ENCODE measurements at regions not wholly inside any gene's neighbourhood (a gene's known extent, or its start where the extent isn't known, plus 50 kb on each side); places are given as distances from the start of the nearest gene placed in this dataset.

DNA sequence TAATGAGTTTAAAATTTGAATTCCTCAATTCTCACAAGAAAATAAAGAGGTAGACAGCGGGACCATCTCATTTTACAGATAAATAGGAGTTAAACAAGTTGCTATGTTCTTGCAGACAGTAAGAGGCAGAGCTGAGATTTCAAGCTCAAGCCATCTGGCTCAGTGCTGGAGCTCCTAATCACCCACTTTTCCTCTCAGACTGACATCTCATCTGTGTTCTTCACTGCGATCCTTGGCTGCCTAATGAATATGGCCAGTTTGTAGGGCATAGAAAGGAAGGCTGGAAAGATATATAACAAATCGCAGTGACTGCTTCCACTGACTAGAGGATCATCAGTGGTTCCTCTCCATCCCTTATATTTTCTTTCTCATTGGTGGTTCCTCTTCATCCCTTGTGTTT is 151.2 kb downstream of the MPP7 start:
- H3K27ac ChIP-seq (ENCODE audit: extremely low read depth, low read depth, low read length), result no peak overlapping the region
- no peak for ATAC-seq
- intact Hi-C loops (cut with micrococcal nuclease), result no loop called here
- no peaks in the 10 kb centered on the region for H3K4me1 ChIP-seq (replicated peaks in 1 of 2; ENCODE audit: control insufficient read depth in 2 of 2, insufficient read depth in 2 of 2, low read length in 2 of 2)
- no peak for FAIRE-seq
- WGBS (ENCODE audit: insufficient coverage, low coverage, missing lambda C conversion rate), result 0% methylated on average over 3 of the region's 3 CpGs
- H3K36me3 ChIP-seq (ENCODE audit: control insufficient read depth, insufficient read depth, low read length), result no peaks in the 10 kb centered on the region
- ChIA-PET POLR2A (no interaction called here), CTCF (ENCODE audit: low intra/inter-chr PET ratio) (no interaction called here)
- H3K9me1 ChIP-seq (ENCODE audit: control insufficient read depth, insufficient read depth, low read length), result no peaks in the 10 kb centered on the region
- no peak for DNase-seq (ENCODE audit: extremely low read depth in 1 of 4, low spot score in 3 of 4)
- H3K9ac ChIP-seq (ENCODE audit: insufficient read depth in 1 of 2, low read depth in 2 of 2, low read length in 2 of 2), result no peak overlapping the region
- 0 out of 5 replicates have a peak, but pooled peaks cover 0 to 2% of the 10 kb centered on the region in 2 experiments for H3K27me3 ChIP-seq (ENCODE audit: control insufficient read depth in 2 of 2, insufficient read depth in 2 of 2, low read length in 2 of 2)
- no peak overlapping the region for H2AFZ ChIP-seq (ENCODE audit: low read depth, low read length)
- H3K4me3 ChIP-seq, result no peak overlapping the region
- no peaks in the 10 kb centered on the region for H3K79me2 ChIP-seq (ENCODE audit: control insufficient read depth, insufficient read depth, low read length)
- H3K4me2 ChIP-seq (ENCODE audit: insufficient read depth, low read length), result no peak overlapping the region
- no peaks in the 10 kb centered on the region for H3K9me3 ChIP-seq (replicated peaks; ENCODE audit: control insufficient read depth, insufficient read depth, low read depth, low read length)
- in situ Hi-C loops (cut with MboI), result no loop called here
- BruUV-seq (replicated peaks), result no TSS peak
- no peaks in the 10 kb centered on the region for H4K20me1 ChIP-seq (replicated peaks; ENCODE audit: control insufficient read depth, insufficient read depth, low read length)
- TF ChIP-seq ARID4B (CRISPR knock-in tag; IDR thresholded peaks at IDR 0.05), result no peak

- no peaks in the 10 kb centered on the region for H4K20me1 ChIP-seq (replicated peaks; ENCODE audit: control insufficient read depth, insufficient read depth, low read length)
- no peak overlapping the region for H3K4me3 ChIP-seq
- in situ Hi-C loops (cut with MboI) (no loop called here), intact Hi-C loops (cut with micrococcal nuclease) (no loop called here)
- no peaks in the 10 kb centered on the region for H3K79me2 ChIP-seq (ENCODE audit: control insufficient read depth, insufficient read depth, low read length)
- no peak for DNase-seq (ENCODE audit: extremely low read depth in 1 of 4, low spot score in 3 of 4)
- ChIA-PET CTCF (ENCODE audit: low intra/inter-chr PET ratio) (no interaction called here), POLR2A (interaction anchor here (1.3 kb wide), 1 partner anchor 10 kb away, joined by 3 read pairs; no protein-coding TSS in a partner anchor)
- 0 out of 5 replicates have a peak, but pooled peaks cover 0 to 2% of the 10 kb centered on the region in 2 experiments for H3K27me3 ChIP-seq (ENCODE audit: control insufficient read depth in 2 of 2, insufficient read depth in 2 of 2, low read length in 2 of 2)
- FAIRE-seq, result no peak
- 3% methylated on average over 7 of the region's 7 CpGs for WGBS (ENCODE audit: insufficient coverage, low coverage, missing lambda C conversion rate)
- no peak for ATAC-seq
- no peaks in the 10 kb centered on the region for H3K36me3 ChIP-seq (ENCODE audit: control insufficient read depth, insufficient read depth, low read length)
- no peaks in the 10 kb centered on the region for H3K9me3 ChIP-seq (replicated peaks; ENCODE audit: control insufficient read depth, insufficient read depth, low read depth, low read length)
- no peaks in the 10 kb centered on the region for H3K4me1 ChIP-seq (replicated peaks in 1 of 2; ENCODE audit: control insufficient read depth in 2 of 2, insufficient read depth in 2 of 2, low read length in 2 of 2)
- H3K9ac ChIP-seq (ENCODE audit: insufficient read depth in 1 of 2, low read depth in 2 of 2, low read length in 2 of 2), result no peak overlapping the region
- H3K9me1 ChIP-seq (ENCODE audit: control insufficient read depth, insufficient read depth, low read length), result no peaks in the 10 kb centered on the region
- BruUV-seq (replicated peaks), result no TSS peak
- no peak overlapping the region for H3K4me2 ChIP-seq (ENCODE audit: insufficient read depth, low read length)
- H3K27ac ChIP-seq (ENCODE audit: extremely low read depth, low read depth, low read length), result no peak overlapping the region
- H2AFZ ChIP-seq (ENCODE audit: low read depth, low read length), result no peak overlapping the region
- TF ChIP-seq MXI1 (IDR thresholded peaks at IDR 0.05; ENCODE audit: low read depth, low read length) (no peak), ZNF551 (CRISPR knock-in tag; IDR thresholded peaks at IDR 0.05) (no peak), MEF2D (tag; conservative IDR thresholded peaks at IDR 0.05; ENCODE audit: low read depth) (no peak), CBFB (CRISPR knock-in tag; IDR thresholded peaks at IDR 0.05) (no peak), SIX5 (IDR thresholded peaks at IDR 0.05; ENCODE audit: borderline replicate concordance in 1 of 2, insufficient read depth in 1 of 2, low read depth in 1 of 2, low read length in 2 of 2) (no peak), CEBPB (tag; IDR thresholded peaks at IDR 0.05) (no peak), BRD4 (IDR thresholded peaks at IDR 0.05) (no peak), ZBED1 (IDR thresholded peaks at IDR 0.05) (no peak), MYBL2 (IDR thresholded peaks at IDR 0.05; ENCODE audit: low read depth) (no peak), MYBL2 (CRISPR knock-in tag; IDR thresholded peaks at IDR 0.05; ENCODE audit: borderline replicate concordance) (no peak), THRA (IDR thresholded peaks at IDR 0.05) (no peak)
Measured at GRCh38 chr10:28149746-28150145, 150.9 kb upstream of the ODAD2 start.
